Activated naive CD8-positive, alpha-beta T cell treated with anti-CD3 and anti-CD28 coated beads for 36 hours (primary cell): ENCODE measurements at regions not wholly inside any gene's neighbourhood (a gene's known extent, or its start where the extent isn't known, plus 50 kb on each side); places are given as distances from the start of the nearest gene placed in this dataset.

ENCODE experiments used
- DNase-seq: peaks from one replicate; pipeline ENCODE4 v3.0.0; 2021
- H3K27ac Mint-ChIP-seq: one replicate; pipeline ENCODE4 v1.8.0; 2022; ENCODE audit warnings: mild to moderate bottlenecking, moderate library complexity, mixed read lengths
- H3K27me3 Mint-ChIP-seq: one replicate; pipeline ENCODE4 v1.8.0; 2022; ENCODE audit warnings: mild to moderate bottlenecking, mixed read lengths
- H3K36me3 Mint-ChIP-seq: one replicate; pipeline ENCODE4 v1.8.0; 2021; ENCODE audit warnings: mild to moderate bottlenecking, mixed read lengths
- H3K4me1 Mint-ChIP-seq: one replicate; pipeline ENCODE4 v1.8.0; 2021; ENCODE audit warnings: mixed read lengths
- H3K4me3 Mint-ChIP-seq: one replicate; pipeline ENCODE4 v1.8.0; 2022; ENCODE audit warnings: mild to moderate bottlenecking, moderate library complexity, mixed read lengths
- H3K9me3 Mint-ChIP-seq: one replicate; pipeline ENCODE4 v1.8.0; 2022; ENCODE audit warnings: mixed read lengths

DNA sequence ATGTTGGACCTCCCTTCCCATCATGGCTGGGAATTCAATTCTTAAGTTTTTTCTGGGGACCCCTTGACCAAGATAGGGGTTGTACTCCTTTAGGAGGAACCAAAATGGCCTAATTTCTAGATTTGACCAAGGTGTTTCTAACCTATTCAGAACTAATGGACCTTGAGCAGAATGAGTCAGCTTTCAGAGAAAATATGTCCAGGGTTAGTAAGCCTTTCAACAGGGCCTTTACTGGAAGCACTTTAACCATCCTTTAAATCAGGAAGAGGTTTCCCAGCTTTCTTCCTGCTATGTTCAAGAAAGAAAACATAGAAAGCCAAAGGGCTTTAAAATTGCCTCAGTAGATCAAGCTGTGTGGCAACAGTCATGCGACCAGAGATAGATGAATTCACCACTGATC is 1184.9 kb upstream of the ACVR2A start:
- Mint-ChIP-seq H3K9me3 (no peaks in the 10 kb centered on the region), H3K36me3 (no peaks in the 10 kb centered on the region), H3K4me1 (no peaks in the 10 kb centered on the region), H3K27ac (no peak overlapping the region), H3K27me3 (no peaks in the 10 kb centered on the region), H3K4me3 (no peak overlapping the region)
- DNase-seq, result no peak

GRCh38 chr2:146652311-146652710 is 1192.5 kb upstream of the ACVR2A start:
- DNase-seq, result no peak

GRCh38 chr2:146651361-146651760 is 1193.5 kb upstream of the ACVR2A start:
- no peak for DNase-seq
- Mint-ChIP-seq H3K9me3 (peaks cover 3% of the 10 kb centered on the region), H3K36me3 (no peaks in the 10 kb centered on the region), H3K27me3 (no peaks in the 10 kb centered on the region), H3K4me3 (no peak overlapping the region), H3K4me1 (no peaks in the 10 kb centered on the region), H3K27ac (no peak overlapping the region)

More at GRCh38 chr2:146652311-146652710, 1192.5 kb upstream of the ACVR2A start:
- no peaks in the 10 kb centered on the region for H3K27me3 Mint-ChIP-seq
- H3K27ac Mint-ChIP-seq, result no peak overlapping the region
- H3K9me3 Mint-ChIP-seq, result peaks cover 3% of the 10 kb centered on the region
- H3K36me3 Mint-ChIP-seq, result no peaks in the 10 kb centered on the region
- no peak overlapping the region for H3K4me3 Mint-ChIP-seq
- no peaks in the 10 kb centered on the region for H3K4me1 Mint-ChIP-seq

- no peaks in the 10 kb centered on the region for H3K27me3 Mint-ChIP-seq
Measured at GRCh38 chr2:146642066-146642465, 1202.8 kb upstream of the ACVR2A start.

DNA sequence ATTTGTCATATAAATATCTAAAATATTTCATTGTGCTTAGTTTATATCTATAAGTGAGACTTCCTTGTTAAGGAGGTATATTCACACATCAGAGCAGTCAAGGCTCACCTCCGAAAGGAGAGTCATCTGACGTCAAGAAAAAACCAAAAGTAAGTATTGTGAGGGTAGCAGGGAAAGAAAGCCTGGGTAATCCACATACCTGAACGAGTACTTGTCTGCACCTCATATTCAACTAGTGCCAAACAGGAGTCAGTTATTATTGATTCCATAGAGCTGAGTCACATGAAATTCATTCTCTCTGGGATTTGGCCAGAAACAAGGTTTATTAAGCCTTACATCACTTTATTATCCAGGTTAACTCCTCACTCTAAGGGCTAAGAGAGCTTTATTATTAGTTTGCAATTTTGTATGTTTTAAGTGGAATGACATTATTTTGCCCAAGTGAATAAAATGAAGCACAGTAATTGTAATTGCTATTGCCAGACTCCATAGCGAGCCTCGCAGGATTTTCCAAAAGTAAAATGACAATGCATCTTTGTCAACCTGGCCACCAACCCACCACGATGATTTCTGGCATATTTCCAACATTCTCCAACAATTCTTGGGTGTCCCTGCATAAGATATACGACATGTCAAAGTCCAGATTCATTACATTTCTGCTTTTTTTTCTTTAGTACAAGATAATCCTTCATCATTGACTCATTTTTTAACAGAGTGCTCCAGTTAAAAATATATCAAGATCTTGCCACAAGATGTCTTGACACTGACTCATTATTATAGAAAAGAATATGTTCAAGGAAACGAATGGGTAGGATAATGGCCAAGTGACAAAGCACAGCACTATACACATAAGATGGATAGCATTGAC is 1210.4 kb upstream of the ACVR2A start:
- Mint-ChIP-seq H3K4me1 (no peaks in the 10 kb centered on the region), H3K9me3 (no peaks in the 10 kb centered on the region), H3K4me3 (no peak overlapping the region), H3K27me3 (no peaks in the 10 kb centered on the region), H3K27ac (no peak overlapping the region), H3K36me3 (no peaks in the 10 kb centered on the region)
- DNase-seq, result no peak

More at GRCh38 chr2:146642066-146642465, 1202.8 kb upstream of the ACVR2A start:
- no peak overlapping the region for H3K27ac Mint-ChIP-seq
- H3K4me1 Mint-ChIP-seq, result no peaks in the 10 kb centered on the region
- H3K9me3 Mint-ChIP-seq, result peaks cover 4% of the 10 kb centered on the region
- no peak overlapping the region for H3K4me3 Mint-ChIP-seq
- no peak for DNase-seq
- no peaks in the 10 kb centered on the region for H3K36me3 Mint-ChIP-seq

DNA sequence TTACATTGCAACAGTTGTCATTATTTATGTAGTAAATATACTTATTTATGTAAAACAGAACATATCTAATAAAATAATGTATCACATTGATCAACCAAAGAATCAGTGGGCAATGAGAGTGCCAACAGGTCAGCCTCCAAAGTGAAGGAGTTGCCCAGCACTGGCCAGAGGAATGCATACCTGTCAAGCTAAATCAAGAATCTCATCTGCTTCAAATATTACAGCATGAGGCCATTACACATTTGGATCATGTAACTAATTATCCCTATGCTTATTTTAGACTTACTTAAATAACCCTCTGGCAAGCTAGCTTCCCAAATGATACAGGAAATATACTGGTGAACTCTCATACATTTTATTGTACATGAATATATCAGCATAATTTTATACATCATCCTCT is 1211.7 kb upstream of the ACVR2A start:
- H3K36me3 Mint-ChIP-seq, result no peaks in the 10 kb centered on the region
- no peak overlapping the region for H3K27ac Mint-ChIP-seq
- H3K9me3 Mint-ChIP-seq, result peaks cover 1% of the 10 kb centered on the region
- DNase-seq, result no peak
- no peaks in the 10 kb centered on the region for H3K27me3 Mint-ChIP-seq
- no peaks in the 10 kb centered on the region for H3K4me1 Mint-ChIP-seq
- no peak overlapping the region for H3K4me3 Mint-ChIP-seq

DNA sequence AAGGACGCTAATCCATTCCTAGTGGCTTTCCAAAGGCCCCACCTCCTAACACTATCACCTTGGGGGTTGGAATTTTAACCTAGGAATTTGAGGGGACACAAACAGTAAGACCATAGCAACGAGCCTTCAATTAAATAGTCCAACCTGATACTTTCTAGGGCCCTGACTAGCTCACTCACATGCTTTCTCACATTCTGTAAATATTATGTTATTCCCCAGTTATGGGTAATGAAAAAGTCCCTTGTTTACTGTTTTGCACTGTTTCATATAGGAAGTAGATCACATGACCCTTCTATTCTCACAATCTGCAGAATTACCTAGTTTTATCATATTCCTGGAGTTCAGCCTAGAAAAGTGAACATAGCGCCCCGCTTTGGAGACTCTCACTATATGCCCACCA is 1212.1 kb upstream of the ACVR2A start:
- H3K9me3 Mint-ChIP-seq, result peaks cover 1% of the 10 kb centered on the region
- H3K4me3 Mint-ChIP-seq, result no peak overlapping the region
- no peaks in the 10 kb centered on the region for H3K4me1 Mint-ChIP-seq
- H3K27me3 Mint-ChIP-seq, result no peaks in the 10 kb centered on the region
- no peak for DNase-seq
- no peak overlapping the region for H3K27ac Mint-ChIP-seq
- H3K36me3 Mint-ChIP-seq, result no peaks in the 10 kb centered on the region

- no peak overlapping the region for H3K27ac Mint-ChIP-seq
- no peak overlapping the region for H3K4me3 Mint-ChIP-seq
- H3K27me3 Mint-ChIP-seq, result no peaks in the 10 kb centered on the region
- peaks cover 1% of the 10 kb centered on the region for H3K9me3 Mint-ChIP-seq
- H3K4me1 Mint-ChIP-seq, result no peaks in the 10 kb centered on the region
- DNase-seq, result no peak
- H3K36me3 Mint-ChIP-seq, result no peaks in the 10 kb centered on the region
Measured at GRCh38 chr2:146624430-146625160, 1220.2 kb upstream of the ACVR2A start.

GRCh38 chr2:146623771-146624170 is 1221.1 kb upstream of the ACVR2A start:
- H3K4me1 Mint-ChIP-seq, result no peaks in the 10 kb centered on the region
- no peak overlapping the region for H3K27ac Mint-ChIP-seq
- H3K9me3 Mint-ChIP-seq, result peaks cover 4% of the 10 kb centered on the region
- H3K27me3 Mint-ChIP-seq, result no peaks in the 10 kb centered on the region
- no peaks in the 10 kb centered on the region for H3K36me3 Mint-ChIP-seq
- DNase-seq, result no peak
- no peak overlapping the region for H3K4me3 Mint-ChIP-seq

GRCh38 chr2:146621656-146622055 is 1223.2 kb upstream of the ACVR2A start:
- H3K4me1 Mint-ChIP-seq, result no peaks in the 10 kb centered on the region
- H3K27me3 Mint-ChIP-seq, result no peaks in the 10 kb centered on the region
- DNase-seq, result no peak
- H3K9me3 Mint-ChIP-seq, result peaks cover 6% of the 10 kb centered on the region
- no peaks in the 10 kb centered on the region for H3K36me3 Mint-ChIP-seq
- H3K4me3 Mint-ChIP-seq, result no peak overlapping the region
- H3K27ac Mint-ChIP-seq, result no peak overlapping the region

GRCh38 chr2:146615778-146616177 is 1229.1 kb upstream of the ACVR2A start:
- Mint-ChIP-seq H3K9me3 (peaks cover 18% of the 10 kb centered on the region), H3K27ac (no peak overlapping the region), H3K27me3 (no peaks in the 10 kb centered on the region), H3K4me1 (no peaks in the 10 kb centered on the region), H3K36me3 (no peaks in the 10 kb centered on the region), H3K4me3 (no peak overlapping the region)
- no peak for DNase-seq

GRCh38 chr2:146608490-146608889 is 1236.3 kb upstream of the ACVR2A start:
- Mint-ChIP-seq H3K27ac (no peak overlapping the region), H3K36me3 (no peaks in the 10 kb centered on the region), H3K27me3 (no peaks in the 10 kb centered on the region)

DNA sequence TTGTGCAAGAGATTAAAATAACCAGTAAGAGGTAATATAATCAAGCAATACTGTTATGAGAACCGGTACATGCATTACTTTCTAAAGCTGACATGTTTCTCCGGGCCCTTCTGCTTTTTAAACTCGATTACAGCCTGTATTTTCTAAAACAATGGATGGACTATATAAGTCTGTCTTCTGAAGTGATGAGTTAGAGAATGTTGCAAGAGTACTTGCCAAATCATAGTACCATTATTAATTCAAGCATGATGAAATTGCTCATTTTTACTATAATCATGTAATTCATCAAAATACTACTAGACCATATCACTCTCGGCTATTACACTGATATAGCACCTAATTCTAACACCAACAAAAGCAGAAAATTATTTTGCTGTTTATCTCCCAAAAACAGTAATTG is 1240.3 kb upstream of the ACVR2A start:
- Mint-ChIP-seq H3K4me3 (no peak overlapping the region), H3K9me3 (peaks cover 3% of the 10 kb centered on the region)

More at GRCh38 chr2:146608490-146608889, 1236.3 kb upstream of the ACVR2A start:
- Mint-ChIP-seq H3K4me3 (no peak overlapping the region), H3K4me1 (no peaks in the 10 kb centered on the region), H3K9me3 (peaks cover 5% of the 10 kb centered on the region)
- DNase-seq, result no peak

DNA sequence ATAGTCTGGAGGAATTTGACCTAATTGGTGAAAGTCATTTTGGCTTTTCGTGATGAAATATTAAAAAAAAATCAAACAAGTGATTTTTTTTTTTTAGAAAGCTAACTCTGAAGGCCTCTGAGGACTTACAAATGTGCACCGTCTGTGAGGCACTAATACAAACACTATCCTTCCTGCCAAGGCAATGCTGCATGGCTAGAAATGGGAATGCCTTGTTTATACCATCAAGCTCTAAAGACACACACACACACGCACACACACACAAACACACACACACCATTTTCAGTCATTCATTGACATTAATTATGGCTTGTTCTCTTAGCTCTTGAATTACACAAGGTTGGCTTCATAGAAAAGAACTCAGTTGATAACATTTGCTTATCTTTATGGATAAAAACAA is 1242.0 kb upstream of the ACVR2A start:
- Mint-ChIP-seq H3K27ac (no peak overlapping the region), H3K4me1 (no peaks in the 10 kb centered on the region), H3K4me3 (no peak overlapping the region), H3K27me3 (no peaks in the 10 kb centered on the region), H3K9me3 (peaks cover 3% of the 10 kb centered on the region), H3K36me3 (no peaks in the 10 kb centered on the region)
- no peak for DNase-seq

More for the DNA sequence above, 1240.3 kb upstream of the ACVR2A start:
- Mint-ChIP-seq H3K27ac (no peak overlapping the region), H3K27me3 (no peaks in the 10 kb centered on the region), H3K36me3 (no peaks in the 10 kb centered on the region), H3K4me1 (no peaks in the 10 kb centered on the region)
- no peak for DNase-seq

GRCh38 chr2:146602383-146602782 is 1242.4 kb upstream of the ACVR2A start:
- Mint-ChIP-seq H3K4me3 (no peak overlapping the region), H3K27ac (no peak overlapping the region), H3K9me3 (peaks cover 3% of the 10 kb centered on the region), H3K27me3 (no peaks in the 10 kb centered on the region), H3K36me3 (no peaks in the 10 kb centered on the region), H3K4me1 (no peaks in the 10 kb centered on the region)
- DNase-seq, result no peak
